ENCODE measurements at regions not wholly inside any gene's neighbourhood (a gene's known extent, or its start where the extent isn't known, plus 50 kb on each side); places are given as distances from the start of the nearest gene placed in this dataset.

DNA sequence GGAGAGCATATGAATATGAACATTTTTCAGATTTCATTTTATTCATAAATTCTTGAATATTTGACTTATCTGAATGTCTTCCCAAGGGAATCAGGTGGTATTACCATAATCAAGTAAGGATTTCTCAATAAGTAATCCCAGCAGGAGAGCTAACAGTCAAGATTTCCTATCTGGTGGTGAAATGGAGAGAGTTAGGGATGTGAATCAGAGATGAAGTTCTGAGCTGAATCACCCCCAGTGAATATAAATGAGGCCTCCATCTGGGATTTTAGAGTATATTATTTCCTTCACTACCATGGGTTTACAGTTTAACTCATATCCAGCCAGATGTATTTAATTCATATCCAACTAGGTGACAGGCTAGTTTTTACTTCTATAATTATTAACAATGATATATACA, 61.5 kb upstream of the RGS2 start (continued):
- TF ChIP-seq, protein P1, sequence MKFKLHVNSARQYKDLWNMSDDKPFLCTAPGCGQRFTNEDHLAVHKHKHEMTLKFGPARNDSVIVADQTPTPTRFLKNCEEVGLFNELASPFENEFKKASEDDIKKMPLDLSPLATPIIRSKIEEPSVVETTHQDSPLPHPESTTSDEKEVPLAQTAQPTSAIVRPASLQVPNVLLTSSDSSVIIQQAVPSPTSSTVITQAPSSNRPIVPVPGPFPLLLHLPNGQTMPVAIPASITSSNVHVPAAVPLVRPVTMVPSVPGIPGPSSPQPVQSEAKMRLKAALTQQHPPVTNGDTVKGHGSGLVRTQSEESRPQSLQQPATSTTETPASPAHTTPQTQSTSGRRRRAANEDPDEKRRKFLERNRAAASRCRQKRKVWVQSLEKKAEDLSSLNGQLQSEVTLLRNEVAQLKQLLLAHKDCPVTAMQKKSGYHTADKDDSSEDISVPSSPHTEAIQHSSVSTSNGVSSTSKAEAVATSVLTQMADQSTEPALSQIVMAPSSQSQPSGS (IDR thresholded peaks at IDR 0.05; ENCODE audit: low read length), result no peak

Measured in H1 (cell line).